Lower lobe of right lung (tissue), 2 donors: ENCODE measurements at regions not wholly inside any gene's neighbourhood (a gene's known extent, or its start where the extent isn't known, plus 50 kb on each side); places are given as distances from the start of the nearest gene placed in this dataset.

Source experiments
- ATAC-seq, 2 donors: fragments of 200-7000 bp; cut with Tn5 transposase; one replicate each; pipeline ENCODE4 v1.9.1; 2020 to 2022; ENCODE audit warnings: mild to moderate bottlenecking in 2 of 2, moderate library complexity in 2 of 2
- DNase-seq: peaks from one replicate; pipeline ENCODE4 v3.0.0-alpha.2; 2020
- H3K27ac ChIP-seq: fragments of 200-600 bp; one replicate; pipeline ENCODE4 v1.8.0; 2022
- H3K27me3 ChIP-seq: fragments of 200-600 bp; one replicate; pipeline ENCODE4 v1.8.0; 2022; ENCODE audit warnings: low read depth
- H3K36me3 ChIP-seq: fragments of 200-600 bp; one replicate; pipeline ENCODE4 v1.8.0; 2022; ENCODE audit warnings: mild to moderate bottlenecking
- H3K4me1 ChIP-seq: fragments of 200-600 bp; one replicate; pipeline ENCODE4 v1.8.0; 2022
- H3K4me3 ChIP-seq: fragments of 200-600 bp; one replicate; pipeline ENCODE4 v1.8.0; 2022; ENCODE audit warnings: mild to moderate bottlenecking
- H3K9me3 ChIP-seq: fragments of 200-600 bp; one replicate; pipeline ENCODE4 v1.8.0; 2022
- CTCF ChIP-seq: fragments of 200-600 bp; IDR thresholded peaks from one replicate; pipeline ENCODE4 v1.8.0; 2022; ENCODE audit warnings: antibody characterized with exemption, mild to moderate bottlenecking
- intact Hi-C: fragments of 100-400 bp; cut with DNase I; formaldehyde crosslinking; loops from one replicate; pipeline ENCODE4 v1.11.0; 2022
- donor health status: DM: no; HTN: yes; CAD: no; lungs with severe emphysema.

- ATAC-seq = no peak
Observed at GRCh38 chr4:162586266-162586665, 422.5 kb upstream of the FSTL5 start.

GRCh38 chr4:162582180-162582579 lies 418.4 kb upstream of the FSTL5 start:
- Histone ChIP-seq H3K4me1 (no peaks in the 10 kb centered on the region), H3K9me3 (no peaks in the 10 kb centered on the region), H3K36me3 (no peaks in the 10 kb centered on the region), H3K27ac (no peak overlapping the region), H3K27me3 (no peaks in the 10 kb centered on the region), H3K4me3 (no peak overlapping the region)
- ATAC-seq = no peak
- intact Hi-C loops = no loop called here
- no peak for TF ChIP-seq CTCF
- no peak for DNase-seq

More at GRCh38 chr4:162586266-162586665, 422.5 kb upstream of the FSTL5 start:
- Histone ChIP-seq H3K4me1 (no peaks in the 10 kb centered on the region), H3K36me3 (no peaks in the 10 kb centered on the region), H3K9me3 (no peaks in the 10 kb centered on the region), H3K27ac (no peak overlapping the region), H3K27me3 (no peaks in the 10 kb centered on the region), H3K4me3 (no peak overlapping the region)
- intact Hi-C loops = no loop called here
- no peak for TF ChIP-seq CTCF
- DNase-seq = no peak

GRCh38 chr4:162565730-162566129 lies 401.9 kb upstream of the FSTL5 start:
- Histone ChIP-seq H3K36me3 (no peaks in the 10 kb centered on the region), H3K4me3 (no peak overlapping the region), H3K4me1 (no peaks in the 10 kb centered on the region), H3K9me3 (no peaks in the 10 kb centered on the region), H3K27me3 (no peaks in the 10 kb centered on the region), H3K27ac (no peak overlapping the region)
- DNase-seq (no peak), ATAC-seq (no peak)
- intact Hi-C loops = no loop called here
- TF ChIP-seq CTCF = no peak

- Histone ChIP-seq H3K4me3 (no peak overlapping the region), H3K27ac (no peak overlapping the region), H3K27me3 (no peaks in the 10 kb centered on the region), H3K9me3 (no peaks in the 10 kb centered on the region), H3K4me1 (no peaks in the 10 kb centered on the region), H3K36me3 (no peaks in the 10 kb centered on the region)
- intact Hi-C loops = no loop called here
- DNase-seq (no peak), ATAC-seq (no peak)
- no peak for TF ChIP-seq CTCF
Observed at GRCh38 chr4:162560073-162560472, 396.3 kb upstream of the FSTL5 start.

- DNase-seq (no peak), ATAC-seq (no peak)
- no peak for TF ChIP-seq CTCF
- no peak overlapping the region for H3K4me3 ChIP-seq
- intact Hi-C loops = no loop called here
- H3K36me3 ChIP-seq = no peaks in the 10 kb centered on the region
- H3K27me3 ChIP-seq = no peaks in the 10 kb centered on the region
- H3K9me3 ChIP-seq = no peaks in the 10 kb centered on the region
- H3K4me1 ChIP-seq = no peaks in the 10 kb centered on the region
- no peak overlapping the region for H3K27ac ChIP-seq
Observed at GRCh38 chr4:162557516-162558106, 393.8 kb upstream of the FSTL5 start.

- Histone ChIP-seq H3K27me3 (no peaks in the 10 kb centered on the region), H3K4me3 (no peak overlapping the region), H3K9me3 (no peaks in the 10 kb centered on the region), H3K4me1 (no peaks in the 10 kb centered on the region), H3K36me3 (no peaks in the 10 kb centered on the region), H3K27ac (no peak overlapping the region)
- TF ChIP-seq CTCF = no peak
- ATAC-seq = no peak
- intact Hi-C loops = no loop called here
- no peak for DNase-seq
Observed at GRCh38 chr4:162535121-162535520, 371.3 kb upstream of the FSTL5 start.
